ENCODE measurements at regions not wholly inside any gene's neighbourhood (a gene's known extent, or its start where the extent isn't known, plus 50 kb on each side); places are given as distances from the start of the nearest gene placed in this dataset.

GRCh38 chr7:8380130-8380529 is 53.3 kb upstream of the NXPH1 start:
- TF ChIP-seq POLR2AphosphoS5 (IDR thresholded peaks at IDR 0.05; ENCODE audit: low read depth) (no peak), CTCF (IDR thresholded peaks at IDR 0.05; ENCODE audit: insufficient read depth, low read length) (no peak), REST (IDR thresholded peaks at IDR 0.05; ENCODE audit: insufficient replicate concordance, low read depth) (no peak), GABPA (IDR thresholded peaks at IDR 0.05; ENCODE audit: low read depth) (no peak)

Measured in HL-60 (cell line).